ENCODE measurements at regions not wholly inside any gene's neighbourhood (a gene's known extent, or its start where the extent isn't known, plus 50 kb on each side); places are given as distances from the start of the nearest gene placed in this dataset.

DNA sequence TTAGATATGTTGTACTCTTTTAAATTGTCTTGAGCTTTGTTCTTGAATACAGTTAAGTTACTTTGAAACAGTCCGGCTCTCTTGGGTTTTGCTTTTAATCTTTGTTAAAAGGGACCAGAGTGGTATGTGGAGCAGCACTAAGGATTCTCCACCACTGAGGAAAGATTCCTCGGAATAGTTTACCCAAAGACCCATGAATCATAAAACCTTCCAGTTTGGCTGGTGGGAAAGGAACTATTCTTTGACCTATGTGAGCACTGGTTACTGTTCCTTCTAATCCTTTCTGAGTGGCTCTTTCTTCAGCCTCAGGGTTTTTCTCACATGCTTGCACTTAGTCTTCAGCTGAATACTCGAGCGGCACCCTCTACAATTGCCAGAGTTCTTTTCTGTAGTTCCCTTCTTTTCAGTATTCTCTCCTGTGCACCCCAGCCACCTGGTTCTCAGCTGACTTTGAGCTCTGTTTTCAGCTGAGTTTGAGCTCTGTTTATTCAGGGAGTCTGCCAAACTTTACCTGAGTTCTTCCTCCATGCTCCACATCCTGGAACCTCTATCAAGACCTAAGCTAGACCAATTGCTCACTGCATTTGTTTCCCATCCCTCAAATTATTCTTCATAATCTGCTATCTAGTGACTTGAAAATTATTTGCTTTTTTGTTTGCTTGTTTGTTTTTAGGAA is 253.8 kb upstream of the PLXNA2 start:
- H3K9me3 ChIP-seq (ENCODE audit: control insufficient read depth, low read length): no peaks in the 10 kb centered on the region
- H3K14ac ChIP-seq (ENCODE audit: low read length in 2 of 2): no peak overlapping the region
- H3K4me3 ChIP-seq (ENCODE audit: insufficient read depth in 1 of 2, low read depth in 1 of 2, low read length in 2 of 2): no peak overlapping the region
- H2BK5ac ChIP-seq (ENCODE audit: low read depth, low read length, poor library complexity, severe bottlenecking): no peak overlapping the region
- 79% methylated on average over 3 of the region's 4 CpGs for WGBS
- no peak overlapping the region for H2BK15ac ChIP-seq (ENCODE audit: low read depth, poor library complexity, severe bottlenecking)
- H3K4ac ChIP-seq (ENCODE audit: low read depth in 1 of 2, low read length in 2 of 2): no peak overlapping the region
- peaks cover 0 to 3% of the 10 kb centered on the region in 2 experiments for H3K27me3 ChIP-seq (ENCODE audit: control insufficient read depth in 1 of 2, insufficient read depth in 1 of 2, low read length in 2 of 2)
- no peak overlapping the region for H2AK5ac ChIP-seq (ENCODE audit: low read length, severe bottlenecking)
- no peak overlapping the region for H2BK12ac ChIP-seq (ENCODE audit: low read length in 2 of 2)
- H3K4me2 ChIP-seq (ENCODE audit: low read length, poor library complexity, severe bottlenecking): no peak overlapping the region
- peaks cover 2% of the 10 kb centered on the region for H3K4me1 ChIP-seq (ENCODE audit: control insufficient read depth, insufficient read depth, low read depth, low read length)
- no peak overlapping the region for H2BK120ac ChIP-seq (ENCODE audit: low read depth, low read length)
- no peaks in the 10 kb centered on the region for H3K36me3 ChIP-seq (ENCODE audit: control insufficient read depth in 1 of 2, insufficient read depth in 2 of 2, low read depth in 1 of 2, low read length in 2 of 2)
- no peak overlapping the region for H4K8ac ChIP-seq (ENCODE audit: low read length)
- no peak overlapping the region for H3K18ac ChIP-seq (ENCODE audit: low read depth in 1 of 2, low read length in 2 of 2)
- H3K23ac ChIP-seq (ENCODE audit: low read length in 2 of 2): no peak overlapping the region
- H3K27ac ChIP-seq (ENCODE audit: low read length, poor library complexity, severe bottlenecking): no peak overlapping the region
- no peaks in the 10 kb centered on the region for H3K79me1 ChIP-seq (replicated peaks; ENCODE audit: low read length, poor library complexity, severe bottlenecking)
- H2AFZ ChIP-seq (ENCODE audit: low read depth, low read length): no peak overlapping the region
- H4K91ac ChIP-seq (ENCODE audit: low read length): no peak overlapping the region
- no peak overlapping the region for H3K9ac ChIP-seq (ENCODE audit: low read length)
- DNase-seq: peak; percentile 30

DNA sequence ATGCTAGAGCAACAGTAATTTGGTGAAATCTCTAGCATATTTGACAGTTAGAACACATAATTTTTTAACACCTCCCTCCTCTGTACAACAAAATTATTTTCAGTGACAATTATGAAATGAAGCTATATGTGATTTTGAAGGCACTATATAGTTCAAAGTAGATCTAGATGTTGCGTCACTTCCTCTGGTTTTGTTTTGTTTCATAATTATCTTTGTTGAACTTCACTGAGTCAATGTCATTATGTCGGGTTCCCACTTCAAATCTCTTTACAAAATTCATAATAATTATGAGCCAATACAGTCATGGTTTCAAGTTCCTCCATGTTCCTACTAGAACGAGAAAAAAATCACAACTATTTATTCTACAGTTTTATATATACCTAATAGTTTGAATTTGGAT is 254.8 kb upstream of the PLXNA2 start:
- DNase-seq: no peak
- Histone ChIP-seq H2AFZ (ENCODE audit: low read depth, low read length) (no peak overlapping the region), H3K36me3 (ENCODE audit: control insufficient read depth in 1 of 2, insufficient read depth in 2 of 2, low read depth in 1 of 2, low read length in 2 of 2) (no peaks in the 10 kb centered on the region), H2BK15ac (ENCODE audit: low read depth, poor library complexity, severe bottlenecking) (no peak overlapping the region), H3K27ac (ENCODE audit: low read length, poor library complexity, severe bottlenecking) (no peak overlapping the region), H3K4ac (ENCODE audit: low read depth in 1 of 2, low read length in 2 of 2) (no peak overlapping the region), H3K27me3 (ENCODE audit: control insufficient read depth in 1 of 2, insufficient read depth in 1 of 2, low read length in 2 of 2) (peaks cover 0 to 3% of the 10 kb centered on the region in 2 experiments), H3K4me3 (ENCODE audit: insufficient read depth in 1 of 2, low read depth in 1 of 2, low read length in 2 of 2) (no peak overlapping the region), H3K79me1 (replicated peaks; ENCODE audit: low read length, poor library complexity, severe bottlenecking) (no peaks in the 10 kb centered on the region), H4K8ac (ENCODE audit: low read length) (no peak overlapping the region), H4K91ac (ENCODE audit: low read length) (no peak overlapping the region), H3K4me1 (ENCODE audit: control insufficient read depth, insufficient read depth, low read depth, low read length) (peaks cover 2% of the 10 kb centered on the region), H2BK120ac (ENCODE audit: low read depth, low read length) (no peak overlapping the region), H3K14ac (ENCODE audit: low read length in 2 of 2) (no peak overlapping the region), H3K18ac (ENCODE audit: low read depth in 1 of 2, low read length in 2 of 2) (no peak overlapping the region), H3K23ac (ENCODE audit: low read length in 2 of 2) (no peak overlapping the region), H2AK5ac (ENCODE audit: low read length, severe bottlenecking) (no peak overlapping the region), H3K9ac (ENCODE audit: low read length) (no peak overlapping the region), H2BK12ac (ENCODE audit: low read length in 2 of 2) (no peak overlapping the region), H3K4me2 (ENCODE audit: low read length, poor library complexity, severe bottlenecking) (no peak overlapping the region), H3K9me3 (ENCODE audit: control insufficient read depth, low read length) (no peaks in the 10 kb centered on the region), H2BK5ac (ENCODE audit: low read depth, low read length, poor library complexity, severe bottlenecking) (no peak overlapping the region)
- WGBS: 83% methylated on average over 2 of the region's 3 CpGs

DNA sequence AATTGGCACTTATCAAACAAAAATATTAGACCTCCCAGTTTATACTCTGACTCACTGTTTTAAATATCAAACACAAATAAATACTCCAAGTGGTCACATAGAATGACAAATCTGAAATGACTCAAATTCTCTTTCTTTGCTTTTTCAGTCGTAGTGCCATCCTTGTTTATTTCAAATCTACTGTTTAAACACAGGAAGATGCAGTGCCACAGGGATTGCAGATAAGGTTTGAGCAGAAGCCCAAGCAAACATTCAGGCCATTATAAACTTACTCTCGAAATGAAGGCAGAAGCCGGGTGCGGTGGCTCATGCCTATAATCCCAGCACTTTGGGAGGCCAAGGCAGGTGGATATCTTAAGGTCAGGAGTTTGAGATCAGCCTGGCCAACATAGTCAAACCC is 255.4 kb upstream of the PLXNA2 start:
- Histone ChIP-seq H3K4me1 (ENCODE audit: control insufficient read depth, insufficient read depth, low read depth, low read length) (peaks cover 2% of the 10 kb centered on the region), H3K4me3 (ENCODE audit: insufficient read depth in 1 of 2, low read depth in 1 of 2, low read length in 2 of 2) (no peak overlapping the region), H2BK15ac (ENCODE audit: low read depth, poor library complexity, severe bottlenecking) (no peak overlapping the region), H2AK5ac (ENCODE audit: low read length, severe bottlenecking) (no peak overlapping the region), H3K27ac (ENCODE audit: low read length, poor library complexity, severe bottlenecking) (no peak overlapping the region), H2BK5ac (ENCODE audit: low read depth, low read length, poor library complexity, severe bottlenecking) (no peak overlapping the region), H3K18ac (ENCODE audit: low read depth in 1 of 2, low read length in 2 of 2) (no peak overlapping the region), H3K79me1 (replicated peaks; ENCODE audit: low read length, poor library complexity, severe bottlenecking) (no peaks in the 10 kb centered on the region), H2BK12ac (ENCODE audit: low read length in 2 of 2) (no peak overlapping the region), H3K36me3 (ENCODE audit: control insufficient read depth in 1 of 2, insufficient read depth in 2 of 2, low read depth in 1 of 2, low read length in 2 of 2) (no peaks in the 10 kb centered on the region), H3K14ac (ENCODE audit: low read length in 2 of 2) (no peak overlapping the region), H3K4ac (ENCODE audit: low read depth in 1 of 2, low read length in 2 of 2) (no peak overlapping the region), H3K27me3 (ENCODE audit: control insufficient read depth in 1 of 2, insufficient read depth in 1 of 2, low read length in 2 of 2) (peaks cover 0 to 3% of the 10 kb centered on the region in 2 experiments), H3K23ac (ENCODE audit: low read length in 2 of 2) (no peak overlapping the region), H2BK120ac (ENCODE audit: low read depth, low read length) (no peak overlapping the region), H3K9ac (ENCODE audit: low read length) (no peak overlapping the region), H4K91ac (ENCODE audit: low read length) (no peak overlapping the region), H3K9me3 (ENCODE audit: control insufficient read depth, low read length) (no peaks in the 10 kb centered on the region), H2AFZ (ENCODE audit: low read depth, low read length) (no peak overlapping the region), H4K8ac (ENCODE audit: low read length) (no peak overlapping the region), H3K4me2 (ENCODE audit: low read length, poor library complexity, severe bottlenecking) (no peak overlapping the region)
- no peak for DNase-seq
- WGBS: 42% methylated on average over 2 of the region's 4 CpGs

DNA sequence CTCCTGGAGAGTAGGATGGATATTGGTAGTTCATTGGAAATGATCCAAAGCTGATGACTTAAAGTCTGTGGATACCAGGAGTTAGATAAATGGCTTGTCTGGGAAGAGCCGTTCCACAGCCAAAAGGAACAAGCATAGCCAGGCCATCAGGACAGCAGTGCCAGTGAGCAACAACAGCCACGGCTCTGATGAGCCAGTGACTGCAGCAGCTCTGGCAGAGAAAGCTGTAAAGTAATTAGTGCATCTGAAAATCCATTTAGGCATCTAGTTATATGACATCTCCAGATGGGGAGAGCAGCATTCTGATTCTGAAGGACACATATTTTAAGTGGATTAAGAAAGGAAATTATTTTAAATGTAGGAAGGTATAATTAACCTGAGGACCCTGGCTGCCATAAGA is 256.2 kb upstream of the PLXNA2 start:
- 14% methylated on average over 2 of the region's 2 CpGs for WGBS
- Histone ChIP-seq H2BK120ac (ENCODE audit: low read depth, low read length) (no peak overlapping the region), H2BK12ac (ENCODE audit: low read length in 2 of 2) (no peak overlapping the region), H3K9ac (ENCODE audit: low read length) (no peak overlapping the region), H2AFZ (ENCODE audit: low read depth, low read length) (no peak overlapping the region), H3K36me3 (ENCODE audit: control insufficient read depth in 1 of 2, insufficient read depth in 2 of 2, low read depth in 1 of 2, low read length in 2 of 2) (no peaks in the 10 kb centered on the region), H3K23ac (ENCODE audit: low read length in 2 of 2) (no peak overlapping the region), H3K27ac (ENCODE audit: low read length, poor library complexity, severe bottlenecking) (no peak overlapping the region), H3K4me1 (ENCODE audit: control insufficient read depth, insufficient read depth, low read depth, low read length) (peaks cover 2% of the 10 kb centered on the region), H3K9me3 (ENCODE audit: control insufficient read depth, low read length) (no peaks in the 10 kb centered on the region), H3K14ac (ENCODE audit: low read length in 2 of 2) (no peak overlapping the region), H3K4me3 (ENCODE audit: insufficient read depth in 1 of 2, low read depth in 1 of 2, low read length in 2 of 2) (no peak overlapping the region), H3K27me3 (ENCODE audit: control insufficient read depth in 1 of 2, insufficient read depth in 1 of 2, low read length in 2 of 2) (peaks cover 0 to 3% of the 10 kb centered on the region in 2 experiments), H3K4ac (ENCODE audit: low read depth in 1 of 2, low read length in 2 of 2) (no peak overlapping the region), H2BK5ac (ENCODE audit: low read depth, low read length, poor library complexity, severe bottlenecking) (no peak overlapping the region), H4K91ac (ENCODE audit: low read length) (no peak overlapping the region), H2BK15ac (ENCODE audit: low read depth, poor library complexity, severe bottlenecking) (no peak overlapping the region), H3K18ac (ENCODE audit: low read depth in 1 of 2, low read length in 2 of 2) (no peak overlapping the region), H4K8ac (ENCODE audit: low read length) (no peak overlapping the region), H3K4me2 (ENCODE audit: low read length, poor library complexity, severe bottlenecking) (no peak overlapping the region), H3K79me1 (replicated peaks; ENCODE audit: low read length, poor library complexity, severe bottlenecking) (no peaks in the 10 kb centered on the region), H2AK5ac (ENCODE audit: low read length, severe bottlenecking) (no peak overlapping the region)
- DNase-seq: no peak

All from mesenchymal stem cell (in vitro differentiated cells and primary cell).